Thymus (tissue), 11 donors: ENCODE measurements at regions not wholly inside any gene's neighbourhood (a gene's known extent, or its start where the extent isn't known, plus 50 kb on each side); places are given as distances from the start of the nearest gene placed in this dataset.

ENCODE experiments used
- DNase-seq, 9 donors: peaks; one replicate each; pipeline ENCODE4 v3.0.0-alpha.2; 2013; ENCODE audit warnings: low spot score in 9 of 9, low read depth in 6 of 9, missing footprints in 1 of 9
- H3K27ac ChIP-seq, 2 donors: one replicate each; pipeline ENCODE4 v1.5.1; 2013; ENCODE audit warnings: control low read depth in 1 of 2, low read depth in 1 of 2, low read length in 1 of 2, mild to moderate bottlenecking in 1 of 2, moderate library complexity in 1 of 2
- H3K27me3 ChIP-seq, 2 donors: one replicate each; pipeline ENCODE4 v1.5.1; 2013; ENCODE audit warnings: low read length in 1 of 2; ENCODE audit not compliant: control insufficient read depth in 2 of 2, insufficient read depth in 1 of 2
- H3K36me3 ChIP-seq, 2 donors: one replicate each; pipeline ENCODE4 v1.5.1; 2013; ENCODE audit warnings: low read length in 1 of 2, mild to moderate bottlenecking in 1 of 2, moderate library complexity in 1 of 2; ENCODE audit not compliant: control insufficient read depth in 2 of 2, insufficient read depth in 2 of 2
- H3K4me1 ChIP-seq, 2 donors: one replicate each; pipeline ENCODE4 v1.5.1; 2013; ENCODE audit warnings: low read length in 2 of 2; ENCODE audit not compliant: control insufficient read depth in 2 of 2, insufficient read depth in 2 of 2
- H3K4me3 ChIP-seq, 2 donors: one replicate each; pipeline ENCODE4 v1.5.1; 2013; ENCODE audit warnings: low read length in 2 of 2, control low read depth in 1 of 2, mild to moderate bottlenecking in 1 of 2
- H3K9me3 ChIP-seq, 2 donors: one replicate each; pipeline ENCODE4 v1.5.1; 2013; ENCODE audit warnings: low read length in 1 of 2, mild to moderate bottlenecking in 1 of 2; ENCODE audit not compliant: control insufficient read depth in 2 of 2, insufficient read depth in 1 of 2
- WGBS: extraction: QIAGEN DNeasy Blood & Tissue Kit; methylation state at CpG from one replicate; pipeline ENCODE4 v1.1.7; 2013; 5-methylcytosine and 5-hydroxymethylcytosine counted together
- donor health status: healthy.

DNA sequence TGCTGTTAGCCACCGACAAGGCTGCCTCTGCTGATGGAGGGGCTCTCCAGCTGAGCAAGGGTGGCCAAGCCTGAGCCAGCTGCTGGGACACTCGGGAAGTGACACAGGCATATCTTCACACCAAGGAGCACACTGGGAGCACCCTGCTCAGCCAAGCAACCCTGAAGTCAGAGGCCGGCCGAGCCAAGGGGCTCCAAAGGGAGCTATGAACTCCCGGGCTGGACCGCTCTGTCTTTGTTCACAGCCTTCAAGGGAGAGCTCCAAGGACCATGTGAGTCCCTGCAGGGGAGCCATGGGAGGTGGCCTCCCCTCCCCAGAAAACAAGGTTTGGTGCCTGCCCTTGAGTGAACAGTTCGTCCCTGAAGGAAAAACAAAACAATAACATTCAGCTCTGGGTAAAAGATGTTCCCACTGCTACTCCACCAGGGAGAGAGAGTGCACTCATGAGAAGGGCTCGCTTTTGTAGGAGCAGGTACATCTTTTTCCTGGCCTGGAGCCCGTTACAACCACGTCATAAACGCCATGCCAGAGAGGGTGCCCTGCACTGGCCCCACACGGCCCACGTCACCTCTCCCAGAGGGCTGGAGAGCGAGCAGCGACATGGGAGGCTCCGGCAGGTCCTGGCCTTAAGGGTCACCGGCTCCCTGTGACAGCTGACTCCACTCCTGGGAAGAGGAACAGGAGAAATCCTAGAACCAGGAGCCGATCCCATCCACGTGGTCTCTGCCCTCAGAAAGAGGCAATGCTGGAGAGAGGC lies 56.3 kb upstream of the SLC25A33 start:
- Histone ChIP-seq H3K9me3 (peaks cover 0 to 4% of the 10 kb centered on the region in 2 donors), H3K4me1 (no peaks in the 10 kb centered on the region), H3K36me3 (no peaks in the 10 kb centered on the region), H3K27ac (no peak overlapping the region), H3K27me3 (peaks cover 0 to 13% of the 10 kb centered on the region in 2 donors), H3K4me3 (no peak overlapping the region)
- 95% methylated on average over 19 of the region's 19 CpGs for WGBS
- no peak for DNase-seq

DNA sequence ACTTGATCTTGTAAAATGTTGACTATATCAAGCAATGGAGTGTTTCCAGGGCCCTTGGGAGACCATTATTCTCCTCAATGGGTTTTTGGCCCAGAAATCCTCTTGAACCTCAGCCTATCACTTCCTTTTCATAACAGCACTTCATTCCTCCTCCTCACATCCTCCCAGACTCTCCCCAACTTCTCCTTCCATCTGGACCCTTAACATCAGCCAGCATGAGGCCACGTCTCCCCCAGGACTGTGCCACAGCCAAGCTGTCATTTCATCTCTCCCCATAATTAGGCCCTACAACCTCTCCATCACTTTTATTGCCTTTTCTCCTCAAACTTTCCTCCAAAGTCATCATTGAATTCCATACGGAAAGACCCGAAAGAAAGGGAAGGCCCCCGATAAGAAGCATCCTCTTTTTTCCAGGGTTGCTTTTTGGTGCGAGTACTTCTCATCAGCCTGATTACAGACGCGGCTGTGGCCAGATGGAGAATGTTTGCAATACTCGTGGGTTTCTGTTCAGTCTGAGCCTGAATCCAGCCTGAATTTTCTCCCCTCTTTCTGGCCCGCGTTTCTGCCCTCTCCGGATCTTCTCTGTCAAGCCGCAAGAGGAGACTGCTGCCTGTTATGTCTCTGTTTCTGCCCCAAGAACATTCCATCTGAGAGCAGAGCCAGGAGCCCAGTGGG lies 52.7 kb upstream of the SLC25A33 start:
- H3K27ac ChIP-seq = no peak overlapping the region
- no peak for DNase-seq
- WGBS = 93% methylated on average over 12 of the region's 12 CpGs
- H3K4me1 ChIP-seq = no peaks in the 10 kb centered on the region
- H3K9me3 ChIP-seq = no peaks in the 10 kb centered on the region
- no peak overlapping the region for H3K4me3 ChIP-seq
- H3K36me3 ChIP-seq = no peaks in the 10 kb centered on the region
- peaks cover 0 to 9% of the 10 kb centered on the region in 2 donors for H3K27me3 ChIP-seq
